Mesendoderm (in vitro differentiated cells): ENCODE measurements at regions not wholly inside any gene's neighbourhood (a gene's known extent, or its start where the extent isn't known, plus 50 kb on each side); places are given as distances from the start of the nearest gene placed in this dataset.

Experiments used
- DNase-seq: peaks from one replicate; pipeline ENCODE4 v3.0.0; 2013
- H2AK5ac ChIP-seq: 2 replicates; pipeline ENCODE4 v1.6.1; 2013; ENCODE audit warnings: low read length, inconsistent platforms
- H2BK120ac ChIP-seq: 2 replicates; pipeline ENCODE4 v1.6.1; 2013; ENCODE audit warnings: low read depth, mild to moderate bottlenecking, low read length, moderate library complexity, mixed read lengths
- H2BK15ac ChIP-seq: replicated peaks from 2 replicates; pipeline ENCODE4 v1.6.1; 2013; ENCODE audit warnings: low read depth, mild to moderate bottlenecking, moderate library complexity
- H2BK5ac ChIP-seq: 2 replicates; pipeline ENCODE4 v1.6.1; 2013; ENCODE audit warnings: low read length, inconsistent platforms
- H3K18ac ChIP-seq: 2 replicates; pipeline ENCODE4 v1.6.1; 2013; ENCODE audit warnings: mild to moderate bottlenecking, low read length, mixed read lengths
- H3K23ac ChIP-seq: one replicate; pipeline ENCODE4 v1.6.1; 2013; ENCODE audit warnings: low read length
- H3K27ac ChIP-seq: 2 replicates; pipeline ENCODE4 v1.5.1; 2013; ENCODE audit warnings: low read depth, mild to moderate bottlenecking, inconsistent platforms, low read length, moderate library complexity
- H3K27me3 ChIP-seq: 2 replicates; pipeline ENCODE4 v1.6.1; 2013; ENCODE audit warnings: low read length, control low read depth, mild to moderate bottlenecking, inconsistent platforms; ENCODE audit not compliant: insufficient read depth, poor library complexity
- H3K36me3 ChIP-seq: 2 replicates; pipeline ENCODE4 v1.6.1; 2013; ENCODE audit warnings: low read length, inconsistent platforms; ENCODE audit not compliant: control insufficient read depth, insufficient read depth
- H3K4ac ChIP-seq: one replicate; pipeline ENCODE4 v1.6.1; 2013; ENCODE audit warnings: low read depth, mild to moderate bottlenecking, low read length, moderate library complexity
- H3K4me1 ChIP-seq: 2 replicates; pipeline ENCODE4 v1.6.1; 2013; ENCODE audit warnings: low read depth, low read length, inconsistent platforms; ENCODE audit not compliant: control insufficient read depth
- H3K4me2 ChIP-seq: 2 replicates; pipeline ENCODE4 v1.6.1; 2013; ENCODE audit warnings: low read length
- H3K4me3 ChIP-seq: 2 replicates; pipeline ENCODE4 v1.5.1; 2013; ENCODE audit warnings: mild to moderate bottlenecking, low read length
- H3K56ac ChIP-seq: one replicate; pipeline ENCODE4 v1.6.1; 2013; ENCODE audit warnings: low read length
- H3K79me1 ChIP-seq: 2 replicates; pipeline ENCODE4 v1.6.1; 2013; ENCODE audit warnings: low read length, inconsistent platforms
- H3K79me2 ChIP-seq: 2 replicates; pipeline ENCODE4 v1.6.1; 2013; ENCODE audit warnings: mild to moderate bottlenecking, low read length; ENCODE audit not compliant: control insufficient read depth, insufficient read depth
- H3K9ac ChIP-seq: 2 replicates; pipeline ENCODE4 v1.6.1; 2013; ENCODE audit warnings: low read length, inconsistent platforms
- H4K5ac ChIP-seq: one replicate; pipeline ENCODE4 v1.6.1; 2013; ENCODE audit warnings: low read length
- H4K8ac ChIP-seq: one replicate; pipeline ENCODE4 v1.6.1; 2013; ENCODE audit warnings: low read depth, mild to moderate bottlenecking, control low read depth, low read length, moderate library complexity
- WGBS: extraction: QIAGEN DNeasy Blood & Tissue Kit; methylation state at CpG from one replicate; pipeline ENCODE4 v1.1.7; 2013; ENCODE audit warnings: low lambda C conversion rate, missing lambda C conversion rate; ENCODE audit not compliant: insufficient coverage; ENCODE audit errors: extremely low coverage; 5-methylcytosine and 5-hydroxymethylcytosine counted together

DNA sequence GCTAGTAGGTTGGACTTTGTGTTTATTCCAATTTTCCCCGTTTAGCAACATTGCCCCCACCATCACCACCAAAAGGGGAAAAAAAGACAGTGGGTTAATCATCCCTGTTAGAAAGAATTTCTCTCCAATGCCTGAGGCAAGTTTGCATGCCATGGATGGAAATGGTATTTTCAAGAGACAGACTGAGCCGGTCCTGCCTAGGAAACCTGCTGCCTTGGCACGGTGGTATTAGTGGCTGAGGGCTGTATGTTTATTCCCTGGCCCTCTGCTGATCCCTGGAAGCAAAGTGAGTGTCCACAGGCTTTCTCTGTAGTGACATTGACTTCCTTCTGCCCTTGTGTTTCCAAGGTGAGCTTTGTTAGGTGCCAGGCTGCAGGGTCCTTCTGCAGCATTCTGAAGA lies 427.0 kb upstream of the RBFOX1 start:
- Histone ChIP-seq H3K4me2 (no peak overlapping the region), H4K8ac (no peak overlapping the region), H3K18ac (no peak overlapping the region), H3K36me3 (no peaks in the 10 kb centered on the region), H4K5ac (no peak overlapping the region), H3K79me1 (no peaks in the 10 kb centered on the region), H3K4ac (no peak overlapping the region), H2AK5ac (no peak overlapping the region), H3K27me3 (no peaks in the 10 kb centered on the region), H3K4me1 (no peaks in the 10 kb centered on the region), H2BK15ac (no peak overlapping the region), H2BK120ac (no peak overlapping the region), H3K79me2 (no peaks in the 10 kb centered on the region), H2BK5ac (no peak overlapping the region), H3K23ac (no peak overlapping the region), H3K56ac (no peak overlapping the region), H3K27ac (no peak overlapping the region), H3K9ac (no peak overlapping the region), H3K4me3 (no peak overlapping the region)
- no CpG with 5 or more reads among the region's 3 CpGs for WGBS
- DNase-seq, result no peak

DNA sequence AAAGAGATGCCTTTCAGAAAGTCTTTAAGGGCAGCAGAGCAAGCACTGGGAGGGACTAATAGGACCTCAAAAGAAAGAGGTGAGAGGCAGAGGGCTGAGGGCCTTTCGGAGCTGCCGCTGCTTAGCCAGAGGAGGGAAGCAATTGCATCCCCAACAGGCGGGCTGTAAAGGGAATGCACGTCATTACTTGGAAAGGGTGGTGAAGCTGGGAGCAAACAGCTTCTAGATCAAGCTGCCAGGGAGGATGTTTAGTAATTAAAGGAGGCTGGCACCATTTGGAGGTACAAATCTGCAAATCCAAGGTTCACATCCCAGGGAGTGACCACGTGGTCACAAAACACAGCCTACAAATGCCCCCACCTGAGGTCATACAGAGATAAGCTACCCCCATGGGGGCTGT lies 429.0 kb upstream of the RBFOX1 start:
- no peak overlapping the region for H3K4ac ChIP-seq
- no peak overlapping the region for H4K5ac ChIP-seq
- H3K27ac ChIP-seq, result no peak overlapping the region
- H3K36me3 ChIP-seq, result no peaks in the 10 kb centered on the region
- no peaks in the 10 kb centered on the region for H3K4me1 ChIP-seq
- no peak overlapping the region for H4K8ac ChIP-seq
- H3K56ac ChIP-seq, result no peak overlapping the region
- no peak overlapping the region for H3K4me3 ChIP-seq
- H3K27me3 ChIP-seq, result no peaks in the 10 kb centered on the region
- no peak overlapping the region for H3K23ac ChIP-seq
- no peak overlapping the region for H3K18ac ChIP-seq
- H3K79me2 ChIP-seq, result no peaks in the 10 kb centered on the region
- H2AK5ac ChIP-seq, result no peak overlapping the region
- no peak overlapping the region for H2BK15ac ChIP-seq
- no peak overlapping the region for H2BK5ac ChIP-seq
- WGBS, result no CpG with 5 or more reads among the region's 5 CpGs
- no peak overlapping the region for H3K9ac ChIP-seq
- H2BK120ac ChIP-seq, result no peak overlapping the region
- H3K79me1 ChIP-seq, result no peaks in the 10 kb centered on the region
- no peak overlapping the region for H3K4me2 ChIP-seq
- DNase-seq, result no peak

DNA sequence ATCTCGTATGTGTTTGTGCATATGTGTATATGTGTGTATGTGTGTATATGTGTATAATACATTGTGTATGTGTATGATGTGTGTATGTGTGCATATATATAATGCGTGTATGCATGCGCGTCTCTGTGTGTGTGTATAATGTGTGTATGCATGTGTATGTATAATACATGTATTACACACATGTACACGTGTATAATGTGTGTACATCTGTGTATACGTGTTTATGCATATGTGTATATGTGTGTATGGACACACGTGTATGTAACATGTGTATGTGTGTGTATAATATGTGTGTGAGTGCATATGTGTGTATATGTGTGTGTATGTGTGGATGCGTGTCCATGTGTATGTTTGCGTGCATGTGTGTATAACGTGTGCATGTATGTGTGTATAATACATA lies 433.7 kb upstream of the RBFOX1 start:
- no peak for DNase-seq
- Histone ChIP-seq H3K4me3 (no peak overlapping the region), H4K5ac (no peak overlapping the region), H3K36me3 (no peaks in the 10 kb centered on the region), H3K23ac (no peak overlapping the region), H3K56ac (no peak overlapping the region), H4K8ac (no peak overlapping the region), H3K4me2 (no peak overlapping the region), H3K9ac (no peak overlapping the region), H3K27ac (no peak overlapping the region), H2AK5ac (no peak overlapping the region), H3K79me2 (no peaks in the 10 kb centered on the region), H3K4me1 (no peaks in the 10 kb centered on the region), H2BK5ac (no peak overlapping the region), H2BK120ac (no peak overlapping the region), H2BK15ac (no peak overlapping the region), H3K18ac (no peak overlapping the region), H3K4ac (no peak overlapping the region), H3K79me1 (no peaks in the 10 kb centered on the region), H3K27me3 (no peaks in the 10 kb centered on the region)
- no CpG with 5 or more reads among the region's 10 CpGs for WGBS

DNA sequence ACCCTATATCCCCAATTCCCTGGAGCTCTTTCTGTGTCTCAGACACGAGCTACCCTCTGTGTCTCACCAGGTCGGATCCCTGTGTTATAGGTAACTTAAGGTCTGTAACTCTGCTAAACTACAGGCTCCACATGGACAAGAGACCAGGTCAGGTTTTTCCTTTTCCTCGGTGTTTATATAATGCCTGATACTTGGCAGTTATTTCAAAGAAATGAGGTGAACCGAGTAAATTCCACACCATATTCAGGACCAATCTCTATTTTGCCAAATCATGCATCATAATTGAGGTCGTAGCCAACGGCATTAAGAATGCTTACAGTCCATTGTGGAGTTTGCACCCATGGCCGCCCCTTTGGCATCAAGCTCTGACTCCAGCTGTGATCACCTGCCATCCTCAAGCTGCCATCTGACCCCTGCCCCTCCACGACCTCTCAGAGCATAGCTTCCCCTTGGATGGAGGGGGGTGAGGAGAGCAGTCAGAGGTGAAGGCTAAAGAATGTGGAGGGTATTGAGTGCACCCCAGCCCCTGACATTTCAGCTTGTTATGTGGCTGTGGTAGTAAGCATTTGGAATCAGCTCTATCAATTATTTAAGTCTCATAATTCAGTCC lies 434.7 kb upstream of the RBFOX1 start:
- Histone ChIP-seq H3K4me3 (no peak overlapping the region), H4K8ac (no peak overlapping the region), H4K5ac (no peak overlapping the region), H2AK5ac (no peak overlapping the region), H3K4ac (no peak overlapping the region), H3K36me3 (no peaks in the 10 kb centered on the region), H3K56ac (no peak overlapping the region), H2BK5ac (no peak overlapping the region), H3K27me3 (no peaks in the 10 kb centered on the region), H3K27ac (no peak overlapping the region), H3K23ac (no peak overlapping the region), H2BK120ac (no peak overlapping the region), H3K18ac (no peak overlapping the region), H3K79me2 (no peaks in the 10 kb centered on the region), H3K79me1 (no peaks in the 10 kb centered on the region), H3K4me1 (no peaks in the 10 kb centered on the region), H2BK15ac (no peak overlapping the region), H3K9ac (no peak overlapping the region), H3K4me2 (no peak overlapping the region)
- WGBS, result no CpG with 5 or more reads among the region's 8 CpGs
- no peak for DNase-seq

DNA sequence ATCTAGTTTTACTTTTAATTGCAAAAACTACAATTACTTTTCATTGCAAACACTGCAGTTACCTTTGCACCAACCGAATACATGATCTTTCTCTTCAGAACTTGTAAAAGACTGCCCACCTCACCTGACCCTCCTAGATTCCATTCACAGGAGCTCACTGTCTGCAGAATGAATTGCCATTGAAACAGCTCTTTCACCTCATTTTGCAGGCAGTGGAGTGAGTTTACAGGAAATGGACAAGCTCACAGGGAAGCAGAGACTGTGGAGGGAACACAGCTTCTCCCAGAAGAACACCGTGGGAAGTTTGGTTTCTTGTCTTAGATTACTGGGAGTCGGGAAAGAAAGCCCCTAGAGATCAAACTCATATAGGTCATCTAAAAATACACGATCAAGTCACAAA lies 439.7 kb upstream of the RBFOX1 start:
- H2BK5ac ChIP-seq, result no peak overlapping the region
- no peak overlapping the region for H3K56ac ChIP-seq
- DNase-seq, result peak; percentile 40
- H2BK120ac ChIP-seq, result no peak overlapping the region
- H3K18ac ChIP-seq, result no peak overlapping the region
- WGBS, result no CpG with 5 or more reads among the region's 4 CpGs
- H4K8ac ChIP-seq, result no peak overlapping the region
- H3K9ac ChIP-seq, result no peak overlapping the region
- no peak overlapping the region for H3K23ac ChIP-seq
- H3K79me2 ChIP-seq, result no peaks in the 10 kb centered on the region
- H3K4me3 ChIP-seq, result no peak overlapping the region
- H3K4ac ChIP-seq, result no peak overlapping the region
- no peaks in the 10 kb centered on the region for H3K79me1 ChIP-seq
- no peaks in the 10 kb centered on the region for H3K36me3 ChIP-seq
- H3K27ac ChIP-seq, result no peak overlapping the region
- no peak overlapping the region for H2AK5ac ChIP-seq
- H4K5ac ChIP-seq, result no peak overlapping the region
- H3K27me3 ChIP-seq, result no peaks in the 10 kb centered on the region
- no peak overlapping the region for H2BK15ac ChIP-seq
- no peak overlapping the region for H3K4me2 ChIP-seq
- H3K4me1 ChIP-seq, result no peaks in the 10 kb centered on the region

DNA sequence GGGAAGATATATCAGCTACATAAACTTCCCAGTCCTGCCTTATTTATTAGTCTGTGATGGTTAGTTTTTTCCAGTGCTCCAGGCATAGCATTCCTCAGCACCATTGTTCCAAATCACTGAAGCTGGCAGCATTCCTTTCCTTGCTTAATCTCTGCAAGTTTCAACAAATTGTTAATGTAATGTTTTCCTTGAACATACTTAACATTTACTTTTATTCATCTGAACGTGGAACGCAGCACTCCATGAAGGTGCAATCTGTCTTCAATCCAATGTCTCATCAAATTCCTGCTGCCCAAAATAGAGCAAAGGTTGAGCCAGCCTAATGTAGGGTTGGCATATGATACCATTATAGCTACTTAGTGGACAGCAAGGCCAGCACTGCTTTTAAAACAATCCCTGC lies 441.1 kb upstream of the RBFOX1 start:
- H3K27ac ChIP-seq, result no peak overlapping the region
- H3K4me2 ChIP-seq, result no peak overlapping the region
- peak; percentile 39 for DNase-seq
- no peaks in the 10 kb centered on the region for H3K79me2 ChIP-seq
- no CpG with 5 or more reads among the region's 2 CpGs for WGBS
- no peaks in the 10 kb centered on the region for H3K79me1 ChIP-seq
- H3K4me3 ChIP-seq, result no peak overlapping the region
- H3K56ac ChIP-seq, result no peak overlapping the region
- H4K8ac ChIP-seq, result no peak overlapping the region
- H2BK15ac ChIP-seq, result no peak overlapping the region
- H2BK120ac ChIP-seq, result no peak overlapping the region
- no peak overlapping the region for H4K5ac ChIP-seq
- H3K27me3 ChIP-seq, result no peaks in the 10 kb centered on the region
- H3K4ac ChIP-seq, result no peak overlapping the region
- H3K36me3 ChIP-seq, result no peaks in the 10 kb centered on the region
- H2BK5ac ChIP-seq, result no peak overlapping the region
- no peak overlapping the region for H3K18ac ChIP-seq
- H3K4me1 ChIP-seq, result no peaks in the 10 kb centered on the region
- no peak overlapping the region for H3K9ac ChIP-seq
- H3K23ac ChIP-seq, result no peak overlapping the region
- H2AK5ac ChIP-seq, result no peak overlapping the region
